Heart left ventricle (tissue), 13 donors: ENCODE measurements at regions not wholly inside any gene's neighbourhood (a gene's known extent, or its start where the extent isn't known, plus 50 kb on each side); places are given as distances from the start of the nearest gene placed in this dataset.

Source experiments
- CTCF ChIP-seq, 12 donors: fragments of 200-600 bp; sonication (generic) in 4 of 12; IDR thresholded peaks; one replicate each; pipeline versions ENCODE4 v1.5.0 to v1.8.0; 2018 to 2022; ENCODE audit warnings: antibody characterized with exemption in 12 of 12, mild to moderate bottlenecking in 5 of 12
- POLR2A ChIP-seq, 2 donors: fragments of 450-650 bp; IDR thresholded peaks; one replicate each; pipeline ENCODE4 v1.6.1; 2017; ENCODE audit warnings: antibody characterized with exemption in 2 of 2, mild to moderate bottlenecking in 2 of 2, moderate library complexity in 2 of 2
- donor health status: ischemic (EF 13 %, LVEDD 7.1; RV severe dilation, severe dysfunction).
- donor health status: DM: no; HTN: yes; CAD: no.
- donor health status: DM: no; HTN: no; CAD: no.
- donor health status: ischemic (EF 25% LVEDD 6.9; RV normal size, moderate dysfunction).
- donor health status: ischemic (EF 25% LVEDD 5.7; RV mildly dilated, moderate dysfunction).
- donor health status: ischemic (EF 35%, LVEDD 5.7; RV mildly dilated, moderate dysfunction).
- donor health status: nonischemic (EF 11% LVEDD 7.7; RV severe dilation, severe dysfunction).
- donor health status: DM: yes; HTN: yes; CAD: no.
- donor health status: PGD.
- donor health status: ischemic (EF 29% LVEDD 5.4; RV normal size, mild dysfunction).
- donor health status: nonischemic (EF 23%, LVEDD 6.1; RV moderate dilation, normal function).

- no peak for TF ChIP-seq CTCF (IDR thresholded peaks at IDR 0.05)
- TF ChIP-seq POLR2A (IDR thresholded peaks at IDR 0.05), result no peak
Measured at GRCh38 chr11:30801357-30801756, 215.2 kb upstream of the MPPED2 start.
